IMR-90 (cell line): ENCODE measurements at regions not wholly inside any gene's neighbourhood (a gene's known extent, or its start where the extent isn't known, plus 50 kb on each side); places are given as distances from the start of the nearest gene placed in this dataset.

Experiments used
- ATAC-seq: fragments of 200-7000 bp; cut with Tn5 transposase; 2 replicates; pipeline ENCODE4 v1.9.1; 2020; ENCODE audit warnings: low read depth, mild to moderate bottlenecking, moderate library complexity
- BruUV-seq: library from RNA; stranded (reverse); fragments of 400-500 nt; replicated peaks from 2 replicates; lab custom pipeline; 2021; lab: Mats Ljungman, UMichigan
- CTCF ChIA-PET: fragments of 300-600 bp; formaldehyde crosslinking; extraction: SDS; loops from one replicate; lab custom pipeline; 2021; ENCODE audit warnings: antibody characterized with exemption; lab: Yijun Ruan, JAX
- POLR2A ChIA-PET: fragments of 300-600 bp; sonication (Branson Sonifier 250); formaldehyde crosslinking; loops from one replicate; lab custom pipeline; 2022; ENCODE audit warnings: antibody characterized with exemption; ENCODE audit not compliant: unreplicated experiment; lab: Charles Lee
- DNase-seq: peaks from one replicate; pipeline ENCODE4 v3.0.0; 2013
- H2AFZ ChIP-seq: replicated peaks from 2 replicates; pipeline ENCODE3; 2013; ENCODE audit warnings: low read length, mild to moderate bottlenecking; ENCODE audit not compliant: poor library complexity
- H2AK5ac ChIP-seq: 2 replicates; pipeline ENCODE4 v1.6.1; 2013; ENCODE audit warnings: low read depth, low read length, inconsistent platforms
- H2AK9ac ChIP-seq: replicated peaks from 2 replicates; pipeline ENCODE3; 2013; ENCODE audit warnings: mild to moderate bottlenecking, low read depth, low read length, moderate library complexity; ENCODE audit not compliant: poor library complexity
- H2BK120ac ChIP-seq: 2 replicates; pipeline ENCODE4 v1.6.1; 2013; ENCODE audit warnings: low read depth, low read length, inconsistent platforms
- H2BK15ac ChIP-seq: 3 replicates; pipeline ENCODE4 v1.6.1; 2013; ENCODE audit warnings: low read depth, low read length, inconsistent platforms
- H2BK20ac ChIP-seq: 2 replicates; pipeline ENCODE4 v1.6.1; 2013; ENCODE audit warnings: low read depth, mild to moderate bottlenecking, inconsistent platforms, low read length, moderate library complexity
- H2BK5ac ChIP-seq: 2 replicates; pipeline ENCODE4 v1.6.1; 2013; ENCODE audit warnings: mild to moderate bottlenecking, low read depth, low read length, inconsistent platforms; ENCODE audit not compliant: poor library complexity, severe bottlenecking
- H3K14ac ChIP-seq: replicated peaks from 2 replicates; pipeline ENCODE4 v1.6.1; 2013; ENCODE audit warnings: low read depth, low read length, inconsistent platforms
- H3K18ac ChIP-seq: 2 replicates; pipeline ENCODE4 v1.6.1; 2013; ENCODE audit warnings: low read depth, low read length, control low read depth
- H3K23ac ChIP-seq: 2 replicates; pipeline ENCODE4 v1.6.1; 2013; ENCODE audit warnings: low read depth, low read length, inconsistent platforms
- H3K27ac ChIP-seq: 2 replicates; pipeline ENCODE4 v1.5.1; 2013; ENCODE audit warnings: mild to moderate bottlenecking, control low read depth, low read length; ENCODE audit not compliant: insufficient read depth
- H3K27me3 ChIP-seq: 2 replicates; pipeline ENCODE4 v1.6.1; 2013; ENCODE audit warnings: low read length; ENCODE audit not compliant: control insufficient read depth, insufficient read depth
- H3K36me3 ChIP-seq: 2 replicates; pipeline ENCODE4 v1.6.1; 2013; ENCODE audit warnings: low read length, mixed read lengths; ENCODE audit not compliant: control insufficient read depth, insufficient read depth
- H3K4ac ChIP-seq: 2 replicates; pipeline ENCODE4 v1.6.1; 2013; ENCODE audit warnings: low read depth, low read length, inconsistent platforms
- H3K4me1 ChIP-seq: 2 replicates; pipeline ENCODE4 v1.6.1; 2013; ENCODE audit warnings: low read length, mixed read lengths; ENCODE audit not compliant: control insufficient read depth, insufficient read depth
- H3K4me2 ChIP-seq: 2 replicates; pipeline ENCODE4 v1.6.1; 2013; ENCODE audit warnings: low read depth, mild to moderate bottlenecking, control low read depth, low read length, moderate library complexity
- H3K4me3 ChIP-seq: 2 replicates; pipeline ENCODE4 v1.5.1; 2013; ENCODE audit warnings: low read depth, mild to moderate bottlenecking, control low read depth, low read length, moderate library complexity; ENCODE audit not compliant: insufficient read depth
- H3K56ac ChIP-seq: 2 replicates; pipeline ENCODE4 v1.6.1; 2013; ENCODE audit warnings: low read length, inconsistent platforms; ENCODE audit not compliant: insufficient read depth; ENCODE audit errors: extremely low read depth
- H3K79me1 ChIP-seq, 2 experiments: 2 replicates each; pipeline ENCODE4 v1.6.1; 2013; ENCODE audit warnings: low read length in 2 of 2, inconsistent platforms in 1 of 2, low read depth in 1 of 2
- H3K9ac ChIP-seq: 2 replicates; pipeline ENCODE4 v1.6.1; 2013; ENCODE audit warnings: low read depth, low read length, control low read depth
- H3K9me1 ChIP-seq: 2 replicates; pipeline ENCODE4 v1.6.1; 2013; ENCODE audit warnings: low read length, inconsistent platforms; ENCODE audit not compliant: insufficient read depth
- H3K9me3 ChIP-seq: 2 replicates; pipeline ENCODE4 v1.6.1; 2013; ENCODE audit warnings: low read length; ENCODE audit not compliant: control insufficient read depth, insufficient read depth
- H4K20me1 ChIP-seq: 2 replicates; pipeline ENCODE4 v1.6.1; 2013; ENCODE audit warnings: low read length, inconsistent platforms; ENCODE audit not compliant: insufficient read depth
- H4K5ac ChIP-seq: 2 replicates; pipeline ENCODE4 v1.6.1; 2013; ENCODE audit warnings: mild to moderate bottlenecking, low read depth, low read length, control low read depth
- H4K8ac ChIP-seq, 2 experiments: 2 replicates each; pipeline ENCODE4 v1.6.1; 2013; ENCODE audit warnings: low read depth in 2 of 2, low read length in 2 of 2, control low read depth in 1 of 2, inconsistent platforms in 1 of 2
- H4K91ac ChIP-seq: 2 replicates; pipeline ENCODE4 v1.6.1; 2013; ENCODE audit warnings: low read depth, low read length, inconsistent platforms; ENCODE audit not compliant: insufficient read depth
- CEBPB ChIP-seq: IDR thresholded peaks from 2 replicates; pipeline ENCODE4 v1.6.1; 2012; ENCODE audit warnings: low read depth, low read length, improper control_type of control experiment
- CHD1 ChIP-seq: IDR thresholded peaks from 2 replicates; pipeline ENCODE4 v1.6.1; 2012; ENCODE audit warnings: low read depth, low read length, improper control_type of control experiment
- CTCF ChIP-seq: conservative IDR thresholded peaks from 2 replicates; pipeline ENCODE4 v1.5.1; 2012; ENCODE audit warnings: mild to moderate bottlenecking, low read depth, low read length, improper control_type of control experiment
- RFX5 ChIP-seq: IDR thresholded peaks from 2 replicates; pipeline ENCODE4 v1.8.0; 2012; ENCODE audit warnings: low read depth, mild to moderate bottlenecking, low read length, moderate library complexity
- WGBS, 2 experiments: methylation state at CpG; one replicate each; pipeline versions ENCODE4 v1.1.5 to v1.1.7; 2013; ENCODE audit warnings: missing lambda C conversion rate in 2 of 2; ENCODE audit not compliant: insufficient read length in 1 of 2; ENCODE audit errors: extremely low coverage in 2 of 2; 5-methylcytosine and 5-hydroxymethylcytosine counted together
- dilution Hi-C: fragments of 300-500 bp; cut with HindIII; formaldehyde crosslinking; loops from one replicate; pipeline ENCODE4 v1.14.3; 2018; ENCODE audit warnings: low sequenced_read_pairs; ENCODE audit not compliant: unreplicated experiment
- in situ Hi-C: fragments of 300-500 bp; cut with MboI; formaldehyde crosslinking; loops from 3 replicates; pipeline ENCODE4 v1.14.3; 2019; ENCODE audit warnings: low sequenced_read_pairs, inconsistent platforms, mixed read lengths
- intact Hi-C: fragments of 100-400 bp; cut with micrococcal nuclease; formaldehyde crosslinking; loops from 2 replicates; pipeline ENCODE4 v1.10.0; 2022
- TF ChIP-seq, protein P1 (sequence below): fragments of 150-350 bp; IDR thresholded peaks from 2 replicates; pipeline ENCODE4 v1.6.1; 2017; ENCODE audit warnings: mild to moderate bottlenecking, antibody characterized with exemption, low read length, low read depth

DNA sequence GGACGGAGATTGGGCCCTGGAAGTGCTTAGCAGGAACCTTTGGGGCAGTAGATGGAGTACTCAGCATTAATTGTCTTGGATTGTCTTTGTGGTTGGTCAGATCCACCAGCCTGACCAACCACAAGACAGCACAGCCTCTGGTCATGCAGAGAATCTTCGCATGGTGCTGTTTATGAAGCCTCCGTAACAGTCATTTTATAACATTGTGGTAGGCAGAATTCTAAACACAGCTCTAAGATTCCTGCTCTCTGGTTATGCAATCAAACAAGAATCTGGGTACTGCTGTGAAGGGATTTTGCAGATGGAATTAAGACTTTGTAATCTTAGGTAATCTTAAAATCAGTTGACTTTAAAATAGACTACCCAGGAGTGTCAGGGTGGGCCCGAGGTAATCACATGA, 312.2 kb upstream of the GOT2 start:
- no peak overlapping the region for H2BK15ac ChIP-seq
- no peak overlapping the region; the same call in 1 of the 2 replicates for H3K27ac ChIP-seq
- no peaks in the 10 kb centered on the region for H3K36me3 ChIP-seq
- H3K4me3 ChIP-seq, result no peak overlapping the region
- H3K23ac ChIP-seq, result no peak overlapping the region
- H3K9me3 ChIP-seq, result peaks cover 3% of the 10 kb centered on the region; the same call in 1 of the 2 replicates
- WGBS, 2 experiments, result no CpG with 5 or more reads among the region's 4 CpGs
- ChIA-PET CTCF (no interaction called here), POLR2A (no interaction called here)
- peak overlapping the region; percentile 49 for H2AFZ ChIP-seq
- TF ChIP-seq CEBPB (peak; percentile 62; the same call in 1 of the 2 replicates), CTCF (no peak), CHD1 (no peak), RFX5 (no peak)
- TF ChIP-seq, protein P1, sequence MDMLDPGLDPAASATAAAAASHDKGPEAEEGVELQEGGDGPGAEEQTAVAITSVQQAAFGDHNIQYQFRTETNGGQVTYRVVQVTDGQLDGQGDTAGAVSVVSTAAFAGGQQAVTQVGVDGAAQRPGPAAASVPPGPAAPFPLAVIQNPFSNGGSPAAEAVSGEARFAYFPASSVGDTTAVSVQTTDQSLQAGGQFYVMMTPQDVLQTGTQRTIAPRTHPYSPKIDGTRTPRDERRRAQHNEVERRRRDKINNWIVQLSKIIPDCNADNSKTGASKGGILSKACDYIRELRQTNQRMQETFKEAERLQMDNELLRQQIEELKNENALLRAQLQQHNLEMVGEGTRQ, result no peak
- dilution Hi-C loops, result no loop called here
- no peaks in the 10 kb centered on the region for H3K79me1 ChIP-seq
- H2BK20ac ChIP-seq, result no peak overlapping the region
- intact Hi-C loops, result no loop called here
- no peak overlapping the region; a peak in 1 of 4 replicates for H4K8ac ChIP-seq
- H3K4ac ChIP-seq, result no peak overlapping the region
- peak; percentile 88 for ATAC-seq
- no peak overlapping the region for H2AK9ac ChIP-seq
- no peaks in the 10 kb centered on the region for H3K9me1 ChIP-seq
- H2AK5ac ChIP-seq, result no peak overlapping the region
- H4K5ac ChIP-seq, result no peak overlapping the region
- H3K27me3 ChIP-seq, result no peaks in the 10 kb centered on the region
- H3K4me1 ChIP-seq, result no peaks in the 10 kb centered on the region
- H3K9ac ChIP-seq, result no peak overlapping the region
- no peak overlapping the region for H3K56ac ChIP-seq
- in situ Hi-C loops, result no loop called here
- no peak overlapping the region for H4K91ac ChIP-seq
- H2BK5ac ChIP-seq, result peak overlapping the region; percentile 74
- H3K18ac ChIP-seq, result no peak overlapping the region; the same call in 1 of the 2 replicates
- no peak overlapping the region for H3K14ac ChIP-seq
- no peak overlapping the region for H3K4me2 ChIP-seq
- no peaks in the 10 kb centered on the region for H4K20me1 ChIP-seq
- H2BK120ac ChIP-seq, result no peak overlapping the region
- BruUV-seq, result no TSS peak
- DNase-seq, result peak; percentile 69
